Fibroblast of peridontal ligament (primary cell): ENCODE measurements at regions not wholly inside any gene's neighbourhood (a gene's known extent, or its start where the extent isn't known, plus 50 kb on each side); places are given as distances from the start of the nearest gene placed in this dataset.
A peak's percentile ranks its signal among the peaks of the same experiment; 100 is the strongest.

Source experiments
- DNase-seq: peaks from one replicate; pipeline ENCODE4 v3.0.0-alpha.2; 2010; ENCODE audit errors: extremely low read depth

GRCh38 chr12:58787021-58787760 is 133.1 kb downstream of the LRIG3 start:
- peak; percentile 20 for DNase-seq

GRCh38 chr12:58794859-58795258 is 125.4 kb downstream of the LRIG3 start:
- DNase-seq = no peak

GRCh38 chr12:58795825-58796224 is 124.5 kb downstream of the LRIG3 start:
- DNase-seq = no peak

DNA sequence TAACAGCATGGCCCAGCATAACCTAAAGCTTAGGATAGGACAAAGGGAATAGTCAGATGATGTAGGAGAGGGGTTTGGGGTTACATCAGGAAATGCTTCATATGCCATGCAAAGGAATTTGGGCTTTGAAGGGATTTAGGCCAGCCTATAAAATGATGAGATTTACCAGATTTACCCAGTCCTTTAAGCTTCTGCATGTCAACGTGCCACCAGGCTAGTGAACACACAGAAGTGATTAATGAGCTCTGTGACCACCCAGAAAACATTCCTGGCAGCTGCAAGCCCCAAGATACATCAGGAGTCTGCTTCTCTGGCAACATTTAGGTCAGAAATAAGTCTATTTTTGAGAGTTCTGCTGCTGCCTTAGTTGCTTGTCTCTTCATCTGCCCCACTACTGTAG is 118.3 kb downstream of the LRIG3 start:
- no peak for DNase-seq

- peak; percentile 94 for DNase-seq
Observed at GRCh38 chr12:58803908-58804307, 116.4 kb downstream of the LRIG3 start.

GRCh38 chr12:58804749-58805148 is 115.6 kb downstream of the LRIG3 start:
- DNase-seq = no peak

GRCh38 chr12:58809064-58809607 is 111.2 kb downstream of the LRIG3 start:
- peak; percentile 27 for DNase-seq

GRCh38 chr12:58811346-58811745 is 109.0 kb downstream of the LRIG3 start:
- DNase-seq = no peak

GRCh38 chr12:58812214-58812613 is 108.1 kb downstream of the LRIG3 start:
- no peak for DNase-seq

DNA sequence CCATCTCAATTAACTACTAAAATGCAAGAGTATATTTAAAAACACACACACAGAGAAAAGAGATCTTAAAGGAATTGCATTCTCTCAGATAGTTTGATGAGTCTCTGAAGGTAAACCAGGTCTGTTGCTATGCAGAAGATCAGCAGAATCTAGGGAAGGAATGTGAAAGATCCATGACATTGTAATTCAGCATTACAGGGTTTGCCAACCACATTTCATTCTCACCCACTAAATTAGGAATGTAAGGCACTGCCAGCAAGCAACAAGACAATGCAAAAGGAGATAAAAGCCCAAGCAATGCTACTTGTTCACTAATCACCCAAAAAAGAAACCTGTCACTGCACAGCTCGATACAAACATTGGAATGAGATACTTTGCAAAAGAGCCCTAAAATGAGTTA is 106.3 kb downstream of the LRIG3 start:
- DNase-seq = peak; percentile 9

DNA sequence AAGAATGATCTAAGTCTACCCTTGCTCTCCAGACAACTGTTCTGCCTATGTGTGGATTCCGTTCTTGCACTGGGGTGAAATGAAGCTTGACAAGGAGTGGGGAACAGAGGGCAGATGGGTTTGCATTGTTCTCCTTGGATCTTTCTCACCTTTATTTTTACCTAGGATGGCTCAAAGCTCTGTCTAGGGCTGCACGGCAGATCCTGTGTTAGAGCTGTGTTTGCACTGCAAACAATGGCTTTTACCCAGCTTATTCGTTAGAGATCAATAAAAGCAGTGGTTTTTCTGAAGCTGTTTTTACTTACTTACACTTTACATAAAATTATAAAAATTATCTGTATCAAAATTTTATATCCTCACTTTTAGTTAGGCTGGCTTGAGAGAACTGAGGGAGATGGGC is 105.1 kb downstream of the LRIG3 start:
- no peak for DNase-seq

- DNase-seq = peak; percentile 28
Observed at GRCh38 chr12:58818546-58818945, 101.8 kb downstream of the LRIG3 start.

- no peak for DNase-seq
Observed at GRCh38 chr12:58819345-58819744, 101.0 kb downstream of the LRIG3 start.

GRCh38 chr12:58819985-58820384 is 100.3 kb downstream of the LRIG3 start:
- peak; percentile 24 for DNase-seq
